Glomerular endothelial cell (primary cell): ENCODE measurements at regions not wholly inside any gene's neighbourhood (a gene's known extent, or its start where the extent isn't known, plus 50 kb on each side); places are given as distances from the start of the nearest gene placed in this dataset.

Source experiments
- DNase-seq: peaks from one replicate; pipeline ENCODE4 v3.0.0-alpha.2; 2011; ENCODE audit warnings: low read depth, low spot score; ENCODE audit errors: extremely low read depth

DNA sequence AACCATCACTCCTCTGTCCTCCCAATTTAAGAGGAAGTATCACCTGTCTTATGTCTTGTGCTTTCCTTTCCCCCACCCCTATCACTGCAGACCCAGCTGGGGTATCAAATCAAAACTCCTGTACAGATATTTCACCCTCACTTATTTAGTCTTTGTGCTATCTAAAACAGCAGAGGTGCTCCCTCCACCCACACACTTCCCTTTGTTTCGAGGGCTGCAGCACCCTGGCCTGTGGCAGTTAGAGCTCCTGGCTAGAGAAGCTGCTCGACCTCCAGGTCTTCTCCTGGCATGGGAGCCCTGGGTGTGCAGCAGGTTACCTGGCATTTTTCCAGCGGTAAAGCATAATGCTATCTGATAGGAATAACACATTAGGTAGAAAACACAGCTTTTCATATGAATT, 181.4 kb upstream of the BCL6 start:
- no peak for DNase-seq

- no peak for DNase-seq
These were observed 182.3 kb upstream of the BCL6 start for GRCh38 chr3:187927565-187927964.

GRCh38 chr3:187929112-187929816, 184.0 kb upstream of the BCL6 start:
- DNase-seq: no peak

DNA sequence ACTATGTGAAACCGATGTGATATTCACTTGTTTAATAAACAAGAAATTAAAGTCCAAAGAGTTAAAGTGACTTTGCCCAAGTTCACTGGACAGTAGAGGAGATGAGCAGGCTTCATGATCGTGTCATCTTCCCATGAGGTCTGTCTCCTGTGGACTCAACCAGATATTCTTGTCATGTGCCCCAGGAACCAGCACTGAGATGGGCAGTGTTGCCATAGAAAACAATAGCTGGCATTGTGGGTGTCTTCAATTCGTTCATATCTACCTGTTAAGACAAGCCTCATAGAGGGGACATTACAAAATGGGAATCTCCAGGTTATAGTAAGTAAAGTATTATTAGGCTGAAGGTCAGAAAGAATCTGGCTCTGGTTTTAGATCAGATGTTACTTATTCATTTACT, 184.8 kb upstream of the BCL6 start:
- no peak for DNase-seq

DNA sequence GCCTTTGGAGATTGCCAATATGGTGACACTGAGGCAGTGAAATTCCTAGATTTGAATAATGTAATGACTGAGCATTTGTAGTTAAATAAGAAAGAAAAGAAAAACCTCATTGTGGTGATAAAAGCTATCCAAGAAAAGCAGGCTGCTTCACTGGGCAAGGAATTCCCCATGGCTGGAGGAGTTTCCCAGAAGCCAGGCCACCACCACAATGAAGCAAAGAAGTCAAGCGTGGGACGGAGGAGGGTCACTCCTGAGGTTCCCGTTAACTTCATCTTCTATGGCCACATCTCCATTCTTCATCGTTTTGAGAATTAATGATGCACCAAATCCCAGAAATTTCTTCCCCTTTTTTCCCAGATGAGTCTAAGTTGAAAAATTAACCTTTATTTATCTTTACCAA, 185.8 kb upstream of the BCL6 start:
- DNase-seq: no peak

GRCh38 chr3:187931770-187932278, 186.6 kb upstream of the BCL6 start:
- DNase-seq: no peak

- DNase-seq: no peak
These were observed 187.3 kb upstream of the BCL6 start for GRCh38 chr3:187932530-187932929.

GRCh38 chr3:187935623-187936156, 190.4 kb upstream of the BCL6 start:
- DNase-seq: no peak

- no peak for DNase-seq
These were observed 191.4 kb upstream of the BCL6 start for GRCh38 chr3:187936676-187937075.

GRCh38 chr3:187939891-187940290, 194.6 kb upstream of the BCL6 start:
- DNase-seq: no peak

GRCh38 chr3:187941135-187941847, 196.0 kb upstream of the BCL6 start:
- DNase-seq: no peak

GRCh38 chr3:187941848-187942194, 196.6 kb upstream of the BCL6 start:
- no peak for DNase-seq

GRCh38 chr3:187942658-187943241, 197.5 kb upstream of the BCL6 start:
- no peak for DNase-seq

- DNase-seq: no peak
These were observed 198.6 kb upstream of the BCL6 start for GRCh38 chr3:187943677-187944389.

DNA sequence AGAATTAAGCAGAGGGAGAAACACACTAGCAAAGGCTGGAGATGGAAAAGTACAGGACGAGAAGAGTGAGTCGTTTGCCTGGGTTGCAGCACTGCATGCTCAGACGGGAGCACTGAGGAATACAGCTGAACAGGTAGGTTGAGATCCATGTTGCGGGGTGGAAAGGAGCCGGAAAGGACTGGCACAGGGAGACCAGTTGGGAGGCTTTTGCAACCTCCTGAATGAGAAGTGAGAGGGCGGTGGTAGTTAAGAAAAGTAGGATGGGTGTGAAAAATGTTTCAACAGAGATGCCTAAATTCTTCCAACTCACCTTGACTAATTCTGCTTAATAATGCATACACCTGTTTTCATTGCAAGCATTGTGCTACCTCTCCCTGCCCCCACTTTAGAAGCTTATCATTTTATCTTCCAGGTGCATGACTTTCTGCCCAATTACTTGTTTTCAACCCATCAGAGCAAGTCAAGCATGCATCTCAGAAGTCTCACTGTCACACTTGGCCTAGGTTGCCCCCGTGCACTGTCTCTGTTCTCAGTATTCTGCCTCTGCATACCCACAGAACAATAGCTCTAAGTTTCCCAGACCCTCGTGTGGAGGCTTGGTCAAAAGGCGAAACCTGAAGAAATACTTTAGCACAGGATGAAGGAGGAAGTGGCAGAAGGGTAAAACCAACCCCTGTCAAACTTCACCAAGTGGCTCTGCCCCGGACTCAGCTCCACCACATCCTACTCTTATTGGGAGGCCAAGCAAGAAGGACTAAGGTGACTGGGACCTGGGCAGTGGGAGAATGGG, 199.3 kb upstream of the BCL6 start:
- no peak for DNase-seq

DNA sequence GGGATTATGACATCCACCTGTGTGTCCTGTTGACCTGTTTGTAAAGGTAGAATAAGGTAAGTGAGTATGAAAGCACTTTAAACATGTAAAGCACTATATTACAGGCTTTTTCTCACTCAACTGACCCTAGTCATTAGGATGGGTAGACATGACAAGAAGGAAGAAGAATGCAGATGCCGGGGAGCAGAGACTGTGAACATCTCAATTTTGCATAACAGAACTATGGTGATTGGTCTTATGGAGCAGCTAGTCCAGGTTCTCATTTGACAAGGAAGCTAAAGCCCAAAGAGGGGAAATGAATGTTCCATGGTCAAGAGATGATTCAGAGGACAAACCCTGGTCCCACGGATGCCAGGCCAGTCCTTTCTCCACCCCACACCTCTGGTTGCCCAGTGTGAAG, 200.1 kb upstream of the BCL6 start:
- DNase-seq: no peak

- no peak for DNase-seq
These were observed 201.0 kb upstream of the BCL6 start for GRCh38 chr3:187946163-187946691.

DNA sequence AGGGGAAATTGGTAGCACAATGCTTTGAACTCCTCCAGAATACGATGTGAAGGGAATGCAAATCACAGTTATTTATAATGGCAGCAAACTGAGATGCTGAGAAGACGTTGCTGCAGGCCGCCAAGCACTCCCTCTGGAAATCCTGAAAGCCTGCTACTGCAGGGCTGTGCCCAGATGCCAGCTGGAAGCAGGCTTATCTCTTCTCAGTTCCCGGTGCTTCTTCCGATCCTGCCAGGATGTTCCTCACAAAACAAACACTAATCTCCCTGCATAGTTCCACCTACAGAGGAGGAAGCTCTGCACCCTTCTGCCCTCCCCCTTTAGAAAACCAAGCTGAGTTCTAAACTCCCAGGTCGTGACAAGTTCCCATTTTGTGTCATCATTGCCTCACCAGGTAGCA, 201.7 kb upstream of the BCL6 start:
- no peak for DNase-seq

GRCh38 chr3:187947927-187948682, 202.8 kb upstream of the BCL6 start:
- DNase-seq: no peak
